ENCODE measurements at regions not wholly inside any gene's neighbourhood (a gene's known extent, or its start where the extent isn't known, plus 50 kb on each side); places are given as distances from the start of the nearest gene placed in this dataset.

- DNase-seq (ENCODE audit: low read depth), result no peak
- H3K4me3 ChIP-seq (ENCODE audit: low read depth, low read length), result no peak overlapping the region
- no peak for TF ChIP-seq CTCF (conservative IDR thresholded peaks at IDR 0.05; ENCODE audit: low read depth, low read length)
Measured at GRCh38 chr19:28021259-28022185, 1191.4 kb downstream of the UQCRFS1 start.

- no peak for DNase-seq (ENCODE audit: low read depth)
- no peak for TF ChIP-seq CTCF (conservative IDR thresholded peaks at IDR 0.05; ENCODE audit: low read depth, low read length)
- H3K4me3 ChIP-seq (ENCODE audit: low read depth, low read length), result no peak overlapping the region
Measured at GRCh38 chr19:28020619-28021258, 1192.2 kb downstream of the UQCRFS1 start.

- no peak for DNase-seq (ENCODE audit: low read depth)
- TF ChIP-seq CTCF (conservative IDR thresholded peaks at IDR 0.05; ENCODE audit: low read depth, low read length), result no peak
Measured at GRCh38 chr19:28019901-28020300, 1193.0 kb downstream of the UQCRFS1 start.

GRCh38 chr19:28019371-28019770 lies 1193.6 kb downstream of the UQCRFS1 start:
- TF ChIP-seq CTCF (conservative IDR thresholded peaks at IDR 0.05; ENCODE audit: low read depth, low read length), result no peak
- H3K4me3 ChIP-seq (ENCODE audit: low read depth, low read length), result no peak overlapping the region

More at GRCh38 chr19:28019901-28020300, 1193.0 kb downstream of the UQCRFS1 start:
- H3K4me3 ChIP-seq (ENCODE audit: low read depth, low read length), result no peak overlapping the region

GRCh38 chr19:28018499-28018898 lies 1194.5 kb downstream of the UQCRFS1 start:
- DNase-seq (ENCODE audit: low read depth), result no peak
- no peak overlapping the region for H3K4me3 ChIP-seq (ENCODE audit: low read depth, low read length)
- no peak for TF ChIP-seq CTCF (conservative IDR thresholded peaks at IDR 0.05; ENCODE audit: low read depth, low read length)

More at GRCh38 chr19:28019371-28019770, 1193.6 kb downstream of the UQCRFS1 start:
- DNase-seq (ENCODE audit: low read depth), result no peak

GRCh38 chr19:28014615-28015405 lies 1198.1 kb downstream of the UQCRFS1 start:
- DNase-seq (ENCODE audit: low read depth), result no peak
- TF ChIP-seq CTCF (conservative IDR thresholded peaks at IDR 0.05; ENCODE audit: low read depth, low read length), result no peak

More at GRCh38 chr19:28014615-28015405, 1198.1 kb downstream of the UQCRFS1 start:
- no peak overlapping the region for H3K4me3 ChIP-seq (ENCODE audit: low read depth, low read length)

All from choroid plexus epithelial cell (primary cell).